Mesendoderm (in vitro differentiated cells): ENCODE measurements at regions not wholly inside any gene's neighbourhood (a gene's known extent, or its start where the extent isn't known, plus 50 kb on each side); places are given as distances from the start of the nearest gene placed in this dataset.
A peak's percentile ranks its signal among the peaks of the same experiment; 100 is the strongest.
"Not testable (repeated sequence)": the region's sequence is repeated elsewhere in the genome, so short reads cannot be mapped to it uniquely, and the experiment has no call there.

ENCODE experiments used
- DNase-seq: peaks from one replicate; pipeline ENCODE4 v3.0.0; 2013
- H2AK5ac ChIP-seq: 2 replicates; pipeline ENCODE4 v1.6.1; 2013; ENCODE audit warnings: low read length, inconsistent platforms
- H2BK120ac ChIP-seq: 2 replicates; pipeline ENCODE4 v1.6.1; 2013; ENCODE audit warnings: low read depth, mild to moderate bottlenecking, low read length, moderate library complexity, mixed read lengths
- H2BK15ac ChIP-seq: replicated peaks from 2 replicates; pipeline ENCODE4 v1.6.1; 2013; ENCODE audit warnings: low read depth, mild to moderate bottlenecking, moderate library complexity
- H2BK5ac ChIP-seq: 2 replicates; pipeline ENCODE4 v1.6.1; 2013; ENCODE audit warnings: low read length, inconsistent platforms
- H3K18ac ChIP-seq: 2 replicates; pipeline ENCODE4 v1.6.1; 2013; ENCODE audit warnings: mild to moderate bottlenecking, low read length, mixed read lengths
- H3K23ac ChIP-seq: one replicate; pipeline ENCODE4 v1.6.1; 2013; ENCODE audit warnings: low read length
- H3K27ac ChIP-seq: 2 replicates; pipeline ENCODE4 v1.5.1; 2013; ENCODE audit warnings: low read depth, mild to moderate bottlenecking, inconsistent platforms, low read length, moderate library complexity
- H3K27me3 ChIP-seq: 2 replicates; pipeline ENCODE4 v1.6.1; 2013; ENCODE audit warnings: low read length, control low read depth, mild to moderate bottlenecking, inconsistent platforms; ENCODE audit not compliant: insufficient read depth, poor library complexity
- H3K36me3 ChIP-seq: 2 replicates; pipeline ENCODE4 v1.6.1; 2013; ENCODE audit warnings: low read length, inconsistent platforms; ENCODE audit not compliant: control insufficient read depth, insufficient read depth
- H3K4ac ChIP-seq: one replicate; pipeline ENCODE4 v1.6.1; 2013; ENCODE audit warnings: low read depth, mild to moderate bottlenecking, low read length, moderate library complexity
- H3K4me1 ChIP-seq: 2 replicates; pipeline ENCODE4 v1.6.1; 2013; ENCODE audit warnings: low read depth, low read length, inconsistent platforms; ENCODE audit not compliant: control insufficient read depth
- H3K4me2 ChIP-seq: 2 replicates; pipeline ENCODE4 v1.6.1; 2013; ENCODE audit warnings: low read length
- H3K4me3 ChIP-seq: 2 replicates; pipeline ENCODE4 v1.5.1; 2013; ENCODE audit warnings: mild to moderate bottlenecking, low read length
- H3K56ac ChIP-seq: one replicate; pipeline ENCODE4 v1.6.1; 2013; ENCODE audit warnings: low read length
- H3K79me1 ChIP-seq: 2 replicates; pipeline ENCODE4 v1.6.1; 2013; ENCODE audit warnings: low read length, inconsistent platforms
- H3K79me2 ChIP-seq: 2 replicates; pipeline ENCODE4 v1.6.1; 2013; ENCODE audit warnings: mild to moderate bottlenecking, low read length; ENCODE audit not compliant: control insufficient read depth, insufficient read depth
- H3K9ac ChIP-seq: 2 replicates; pipeline ENCODE4 v1.6.1; 2013; ENCODE audit warnings: low read length, inconsistent platforms
- H4K5ac ChIP-seq: one replicate; pipeline ENCODE4 v1.6.1; 2013; ENCODE audit warnings: low read length
- H4K8ac ChIP-seq: one replicate; pipeline ENCODE4 v1.6.1; 2013; ENCODE audit warnings: low read depth, mild to moderate bottlenecking, control low read depth, low read length, moderate library complexity
- WGBS: extraction: QIAGEN DNeasy Blood & Tissue Kit; methylation state at CpG from one replicate; pipeline ENCODE4 v1.1.7; 2013; ENCODE audit warnings: low lambda C conversion rate, missing lambda C conversion rate; ENCODE audit not compliant: insufficient coverage; ENCODE audit errors: extremely low coverage; 5-methylcytosine and 5-hydroxymethylcytosine counted together

DNA sequence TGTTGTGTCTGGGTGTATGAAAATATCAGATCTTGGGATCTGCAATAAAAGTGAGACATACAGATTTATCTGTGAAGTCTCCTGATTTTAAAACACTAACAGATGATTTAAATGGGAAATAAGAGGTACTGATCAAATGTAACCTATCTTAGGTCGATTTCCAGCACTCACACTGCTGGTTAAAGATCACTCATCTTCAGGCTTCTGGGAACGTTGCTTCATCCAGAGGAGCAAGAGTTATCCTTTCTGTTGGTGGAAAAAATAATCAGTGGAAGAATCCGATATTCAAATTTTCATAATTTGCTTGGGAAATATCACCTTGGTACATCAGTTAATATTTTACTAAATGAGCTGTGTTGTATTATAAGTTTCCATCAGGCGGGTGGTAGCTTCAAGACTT lies 876.8 kb upstream of the WWC1 start:
- WGBS, result no CpG with 5 or more reads among the region's 4 CpGs
- Histone ChIP-seq H4K5ac (no peak overlapping the region), H2AK5ac (no peak overlapping the region), H3K27ac (no peak overlapping the region), H3K4ac (no peak overlapping the region), H3K9ac (no peak overlapping the region), H4K8ac (no peak overlapping the region), H3K4me2 (no peak overlapping the region), H3K4me1 (no peaks in the 10 kb centered on the region), H3K36me3 (no peaks in the 10 kb centered on the region), H2BK5ac (no peak overlapping the region), H2BK120ac (no peak overlapping the region), H3K4me3 (no peak overlapping the region), H3K56ac (no peak overlapping the region), H3K23ac (no peak overlapping the region), H3K79me1 (no peaks in the 10 kb centered on the region), H2BK15ac (no peak overlapping the region), H3K18ac (no peak overlapping the region), H3K79me2 (no peaks in the 10 kb centered on the region), H3K27me3 (no peaks in the 10 kb centered on the region)
- no peak for DNase-seq

DNA sequence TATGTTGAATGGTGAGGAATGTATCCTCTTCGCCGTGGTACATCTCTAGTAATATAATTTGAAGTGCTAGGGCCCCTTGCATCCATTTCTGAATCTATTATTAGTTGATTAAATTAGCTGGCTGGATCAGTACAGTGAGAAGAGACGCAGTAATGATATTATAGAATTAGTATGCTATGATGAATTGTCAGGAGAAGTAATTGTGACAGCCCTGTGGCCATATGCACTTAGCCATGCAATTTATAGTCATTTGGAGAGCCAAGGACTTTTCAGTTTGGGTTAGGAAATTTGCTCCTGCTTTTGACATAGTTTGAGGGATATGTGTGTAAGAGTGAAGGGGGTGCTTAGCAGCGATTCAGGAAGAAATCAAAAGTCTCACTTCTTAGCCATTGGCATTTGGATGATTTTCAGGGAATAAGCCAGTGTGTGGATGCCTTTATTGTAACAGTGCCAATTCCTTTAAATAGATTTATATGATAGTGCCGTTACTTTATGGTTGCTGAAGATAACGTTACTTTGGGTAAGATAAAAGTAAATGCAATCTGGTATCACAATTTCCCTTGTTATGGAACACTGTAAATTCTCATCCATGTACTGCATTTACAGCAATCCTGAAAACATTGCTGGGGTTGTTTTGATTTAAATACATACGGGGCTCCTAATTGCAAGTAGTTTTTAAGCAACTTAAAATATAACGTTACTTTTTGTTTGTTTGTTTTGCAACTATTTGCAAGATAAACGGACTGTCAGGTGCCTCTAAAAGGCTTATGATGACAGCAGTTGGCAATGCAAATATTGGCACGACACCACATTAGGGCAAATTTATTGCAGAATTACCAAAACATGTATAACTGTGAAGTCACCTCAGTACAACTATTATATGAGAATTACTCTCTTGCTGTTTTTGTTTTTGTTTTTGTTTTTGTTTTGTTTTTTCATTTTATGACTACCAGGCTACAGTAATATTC lies 875.4 kb upstream of the WWC1 start:
- Histone ChIP-seq H4K8ac (no peak overlapping the region), H3K18ac (no peak overlapping the region), H3K27ac (no peak overlapping the region), H3K23ac (no peak overlapping the region), H2BK15ac (no peak overlapping the region), H3K56ac (no peak overlapping the region), H3K36me3 (no peaks in the 10 kb centered on the region), H3K4me1 (no peaks in the 10 kb centered on the region), H3K4me2 (no peak overlapping the region), H3K79me1 (no peaks in the 10 kb centered on the region), H2AK5ac (no peak overlapping the region), H4K5ac (no peak overlapping the region), H3K27me3 (no peaks in the 10 kb centered on the region), H3K4ac (no peak overlapping the region), H2BK120ac (no peak overlapping the region), H3K4me3 (no peak overlapping the region), H3K79me2 (no peaks in the 10 kb centered on the region), H2BK5ac (no peak overlapping the region), H3K9ac (no peak overlapping the region)
- DNase-seq, result no peak
- no CpG with 5 or more reads among the region's 10 CpGs for WGBS

DNA sequence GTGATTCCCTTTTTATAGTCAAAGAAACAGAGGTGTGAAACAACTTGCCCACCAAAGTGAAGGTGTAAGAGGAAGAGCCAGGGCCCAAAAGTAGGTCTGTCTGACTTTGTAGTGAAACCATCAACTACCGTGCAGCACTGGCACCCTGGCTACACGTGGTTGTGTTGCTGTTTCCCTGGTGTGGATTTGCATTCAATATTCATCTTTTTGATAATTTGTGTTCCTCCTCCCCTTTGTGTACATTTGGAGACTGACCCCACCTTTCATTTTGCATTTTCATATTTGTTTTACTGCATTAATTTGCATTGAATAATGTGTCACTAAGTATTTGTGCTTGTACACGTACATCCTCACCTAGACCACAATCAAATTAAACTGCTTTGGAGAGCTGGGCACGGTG lies 873.8 kb upstream of the WWC1 start:
- no peak overlapping the region for H3K27ac ChIP-seq
- no peak overlapping the region for H3K18ac ChIP-seq
- H3K4me3 ChIP-seq, result no peak overlapping the region
- no peaks in the 10 kb centered on the region for H3K79me2 ChIP-seq
- H3K4ac ChIP-seq, result no peak overlapping the region
- H2BK15ac ChIP-seq, result no peak overlapping the region
- no peak overlapping the region for H3K23ac ChIP-seq
- no peak overlapping the region for H2BK120ac ChIP-seq
- H3K4me2 ChIP-seq, result no peak overlapping the region
- no peaks in the 10 kb centered on the region for H3K27me3 ChIP-seq
- no peaks in the 10 kb centered on the region for H3K36me3 ChIP-seq
- no peak overlapping the region for H3K9ac ChIP-seq
- WGBS, result no CpG with 5 or more reads among the region's 4 CpGs
- H3K4me1 ChIP-seq, result no peaks in the 10 kb centered on the region
- H4K8ac ChIP-seq, result no peak overlapping the region
- H3K79me1 ChIP-seq, result no peaks in the 10 kb centered on the region
- H3K56ac ChIP-seq, result no peak overlapping the region
- no peak overlapping the region for H4K5ac ChIP-seq
- no peak for DNase-seq
- H2BK5ac ChIP-seq, result no peak overlapping the region
- H2AK5ac ChIP-seq, result no peak overlapping the region

DNA sequence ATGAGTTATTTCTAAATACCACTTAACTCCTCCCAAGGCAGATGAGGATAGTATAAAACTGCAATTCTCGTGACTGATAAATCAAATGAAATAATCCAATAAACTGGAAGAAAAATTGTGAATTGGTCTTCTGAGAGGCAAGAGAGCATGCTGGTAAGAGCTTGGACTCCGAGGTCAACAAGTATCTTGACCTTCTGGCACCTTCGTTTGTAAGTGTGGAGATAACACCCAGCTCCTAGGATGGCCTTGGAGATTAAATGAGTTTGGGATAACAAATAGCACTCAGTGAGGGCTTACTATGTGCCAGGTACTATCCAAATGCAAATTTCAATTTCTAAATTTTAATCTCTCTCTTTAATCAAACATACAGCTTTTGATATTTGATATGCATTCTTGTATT lies 866.3 kb upstream of the WWC1 start:
- Histone ChIP-seq H2BK15ac (no peak overlapping the region), H3K4me1 (no peaks in the 10 kb centered on the region), H3K4ac (no peak overlapping the region), H4K8ac (no peak overlapping the region), H3K9ac (no peak overlapping the region), H3K36me3 (no peaks in the 10 kb centered on the region), H3K56ac (no peak overlapping the region), H4K5ac (no peak overlapping the region), H2AK5ac (no peak overlapping the region), H3K79me2 (no peaks in the 10 kb centered on the region), H3K4me2 (no peak overlapping the region), H3K23ac (no peak overlapping the region), H3K27me3 (no peaks in the 10 kb centered on the region), H2BK5ac (no peak overlapping the region), H3K18ac (no peak overlapping the region), H3K4me3 (no peak overlapping the region), H3K79me1 (no peaks in the 10 kb centered on the region), H2BK120ac (no peak overlapping the region), H3K27ac (no peak overlapping the region)
- no CpG with 5 or more reads among the region's 3 CpGs for WGBS
- DNase-seq, result peak; percentile 67

- DNase-seq, result no peak
- Histone ChIP-seq H2BK5ac (no peak overlapping the region), H3K36me3 (no peaks in the 10 kb centered on the region), H3K4me1 (no peaks in the 10 kb centered on the region), H3K79me1 (no peaks in the 10 kb centered on the region), H2AK5ac (no peak overlapping the region), H2BK15ac (no peak overlapping the region), H2BK120ac (no peak overlapping the region), H4K5ac (no peak overlapping the region), H3K4ac (no peak overlapping the region), H3K27ac (no peak overlapping the region), H4K8ac (no peak overlapping the region), H3K23ac (no peak overlapping the region), H3K56ac (no peak overlapping the region), H3K79me2 (no peaks in the 10 kb centered on the region), H3K18ac (no peak overlapping the region), H3K4me3 (no peak overlapping the region), H3K4me2 (no peak overlapping the region), H3K9ac (no peak overlapping the region), H3K27me3 (no peaks in the 10 kb centered on the region)
- WGBS, result no CpG with 5 or more reads among the region's 3 CpGs
Observed at GRCh38 chr5:167426501-167426900, 864.9 kb upstream of the WWC1 start.

DNA sequence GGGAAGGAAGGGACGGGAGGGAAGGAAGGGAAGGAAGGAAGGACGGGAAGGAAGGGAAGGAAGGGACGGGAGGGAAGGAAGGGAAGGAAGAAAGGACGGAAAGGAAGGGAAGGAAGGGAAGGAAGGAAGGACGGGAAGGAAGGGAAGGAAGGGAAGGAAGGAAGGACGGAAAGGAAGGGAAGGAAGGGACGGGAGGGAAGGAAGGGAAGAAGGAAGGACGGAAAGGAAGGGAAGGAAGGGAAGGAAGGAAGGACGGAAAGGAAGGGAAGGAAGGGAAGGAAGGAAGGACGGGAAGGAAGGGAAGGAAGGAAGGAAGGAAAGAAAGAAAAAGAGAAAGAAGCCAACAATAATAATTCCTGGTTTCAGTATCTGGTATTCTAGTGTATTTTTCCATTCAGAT lies 863.8 kb upstream of the WWC1 start:
- not testable (repeated sequence) for H3K4me2 ChIP-seq, H2BK120ac ChIP-seq, H4K5ac ChIP-seq, H2BK15ac ChIP-seq, DNase-seq, H3K9ac ChIP-seq, H3K36me3 ChIP-seq, H3K27ac ChIP-seq, H3K4ac ChIP-seq, H3K56ac ChIP-seq, H4K8ac ChIP-seq, H2BK5ac ChIP-seq, H2AK5ac ChIP-seq, H3K79me1 ChIP-seq, H3K4me1 ChIP-seq, H3K18ac ChIP-seq, H3K27me3 ChIP-seq, H3K23ac ChIP-seq, H3K4me3 ChIP-seq, H3K79me2 ChIP-seq
- WGBS, result 100% methylated on average over 7 of the region's 10 CpGs
